ENCODE measurements at regions not wholly inside any gene's neighbourhood (a gene's known extent, or its start where the extent isn't known, plus 50 kb on each side); places are given as distances from the start of the nearest gene placed in this dataset.
"Not testable (repeated sequence)": the region's sequence is repeated elsewhere in the genome, so short reads cannot be mapped to it uniquely, and the experiment has no call there.

GRCh38 chr13:108044954-108045353, 170.4 kb downstream of the LIG4 start:
- no peak overlapping the region for H3K27ac ChIP-seq
- no peaks in the 10 kb centered on the region for H3K36me3 ChIP-seq
- no peaks in the 10 kb centered on the region for H3K4me1 ChIP-seq
- no peak overlapping the region for H3K4me2 ChIP-seq
- H3K4me3 ChIP-seq = no peak overlapping the region
- no peak overlapping the region for H3K9ac ChIP-seq
- no peak for TF ChIP-seq Cebpa-rat (IDR thresholded peaks at IDR 0.05)
- H3K27me3 ChIP-seq = no peaks in the 10 kb centered on the region
- no peaks in the 10 kb centered on the region for H3K9me3 ChIP-seq
- H4K20me1 ChIP-seq = no peaks in the 10 kb centered on the region

DNA sequence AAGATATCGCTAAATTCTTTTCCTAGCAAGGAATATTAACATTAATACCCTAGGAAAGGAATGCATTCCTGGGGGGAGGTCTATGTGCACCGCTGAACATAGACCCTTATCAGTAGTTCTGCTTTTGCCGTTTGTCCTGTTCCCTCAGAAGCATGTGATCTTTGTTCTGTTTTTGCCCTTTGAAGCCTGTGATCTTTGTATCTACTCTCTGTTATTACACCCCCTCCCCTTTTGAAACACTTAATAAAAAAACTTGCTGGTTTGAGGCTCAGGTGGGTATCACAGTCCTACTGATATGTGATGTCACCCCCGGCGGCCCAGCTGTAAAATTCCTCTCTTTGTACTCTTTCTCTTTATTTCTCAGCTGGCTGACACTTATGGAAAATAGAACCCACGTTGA, 172.5 kb downstream of the LIG4 start:
- not testable (repeated sequence) for H3K4me2 ChIP-seq, H4K20me1 ChIP-seq, H3K27me3 ChIP-seq, H3K4me3 ChIP-seq, H3K27ac ChIP-seq, H3K9me3 ChIP-seq, H3K9ac ChIP-seq, H3K36me3 ChIP-seq, H3K4me1 ChIP-seq

GRCh38 chr13:108037348-108037747, 178.0 kb downstream of the LIG4 start:
- Histone ChIP-seq H4K20me1 (no peaks in the 10 kb centered on the region), H3K36me3 (no peaks in the 10 kb centered on the region)
- TF ChIP-seq Cebpa-rat (IDR thresholded peaks at IDR 0.05) = no peak

GRCh38 chr13:108036411-108036932, 178.9 kb downstream of the LIG4 start:
- H3K36me3 ChIP-seq = no peaks in the 10 kb centered on the region
- H3K4me3 ChIP-seq = no peak overlapping the region
- no peaks in the 10 kb centered on the region for H4K20me1 ChIP-seq
- H3K27me3 ChIP-seq = no peaks in the 10 kb centered on the region
- no peaks in the 10 kb centered on the region for H3K9me3 ChIP-seq
- H3K4me1 ChIP-seq = no peaks in the 10 kb centered on the region
- no peak for TF ChIP-seq Cebpa-rat (IDR thresholded peaks at IDR 0.05)
- H3K27ac ChIP-seq = no peak overlapping the region
- H3K9ac ChIP-seq = no peak overlapping the region
- H3K4me2 ChIP-seq = no peak overlapping the region

More at GRCh38 chr13:108037348-108037747, 178.0 kb downstream of the LIG4 start:
- Histone ChIP-seq H3K27me3 (no peaks in the 10 kb centered on the region), H3K4me3 (no peak overlapping the region), H3K4me2 (no peak overlapping the region), H3K4me1 (no peaks in the 10 kb centered on the region), H3K9me3 (no peaks in the 10 kb centered on the region), H3K9ac (no peak overlapping the region), H3K27ac (no peak overlapping the region)

DNA sequence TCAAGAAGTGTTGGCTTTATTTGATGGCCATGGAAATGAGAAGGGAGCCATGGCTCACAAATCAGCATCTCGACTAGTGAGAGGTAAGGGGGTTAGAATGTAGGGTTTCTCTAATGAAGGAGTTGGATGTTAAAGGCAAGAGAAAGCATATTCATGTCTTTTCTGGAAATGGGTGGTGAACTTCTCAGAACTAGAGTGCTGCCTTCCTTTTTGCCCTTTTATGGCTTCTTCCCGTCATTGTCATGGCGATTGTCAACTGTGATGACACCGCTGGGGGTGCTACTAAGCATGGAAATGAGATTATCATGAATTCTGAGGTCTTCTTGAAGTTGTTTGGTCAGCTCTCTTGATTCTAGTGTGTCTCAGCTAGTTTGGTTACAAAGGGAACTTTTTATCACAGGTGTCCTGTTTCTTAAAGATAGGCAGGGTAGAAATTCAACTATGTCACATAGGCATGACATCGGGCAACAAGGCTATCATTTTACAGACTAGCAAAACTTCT, 180.4 kb downstream of the LIG4 start:
- no peaks in the 10 kb centered on the region for H3K9me3 ChIP-seq
- H4K20me1 ChIP-seq = no peaks in the 10 kb centered on the region
- H3K9ac ChIP-seq = no peak overlapping the region
- H3K36me3 ChIP-seq = no peaks in the 10 kb centered on the region
- no peaks in the 10 kb centered on the region for H3K27me3 ChIP-seq
- H3K27ac ChIP-seq = no peak overlapping the region
- H3K4me3 ChIP-seq = no peak overlapping the region
- no peak for TF ChIP-seq Cebpa-rat (IDR thresholded peaks at IDR 0.05)
- H3K4me1 ChIP-seq = no peaks in the 10 kb centered on the region
- no peak overlapping the region for H3K4me2 ChIP-seq

- Histone ChIP-seq H3K4me3 (no peak overlapping the region), H3K4me2 (no peak overlapping the region), H3K27me3 (no peaks in the 10 kb centered on the region), H3K36me3 (no peaks in the 10 kb centered on the region), H3K4me1 (no peaks in the 10 kb centered on the region), H3K9ac (no peak overlapping the region), H4K20me1 (no peaks in the 10 kb centered on the region), H3K9me3 (no peaks in the 10 kb centered on the region), H3K27ac (no peak overlapping the region)
- no peak for TF ChIP-seq Cebpa-rat (IDR thresholded peaks at IDR 0.05)
Measured at GRCh38 chr13:108033800-108034707, 181.3 kb downstream of the LIG4 start.

- Histone ChIP-seq H3K9me3 (no peaks in the 10 kb centered on the region), H4K20me1 (no peaks in the 10 kb centered on the region), H3K9ac (no peak overlapping the region), H3K4me1 (no peaks in the 10 kb centered on the region), H3K27ac (no peak overlapping the region), H3K27me3 (no peaks in the 10 kb centered on the region), H3K36me3 (no peaks in the 10 kb centered on the region), H3K4me3 (no peak overlapping the region), H3K4me2 (no peak overlapping the region)
- TF ChIP-seq Cebpa-rat (IDR thresholded peaks at IDR 0.05) = no peak
Measured at GRCh38 chr13:108031865-108032264, 183.5 kb downstream of the LIG4 start.

DNA sequence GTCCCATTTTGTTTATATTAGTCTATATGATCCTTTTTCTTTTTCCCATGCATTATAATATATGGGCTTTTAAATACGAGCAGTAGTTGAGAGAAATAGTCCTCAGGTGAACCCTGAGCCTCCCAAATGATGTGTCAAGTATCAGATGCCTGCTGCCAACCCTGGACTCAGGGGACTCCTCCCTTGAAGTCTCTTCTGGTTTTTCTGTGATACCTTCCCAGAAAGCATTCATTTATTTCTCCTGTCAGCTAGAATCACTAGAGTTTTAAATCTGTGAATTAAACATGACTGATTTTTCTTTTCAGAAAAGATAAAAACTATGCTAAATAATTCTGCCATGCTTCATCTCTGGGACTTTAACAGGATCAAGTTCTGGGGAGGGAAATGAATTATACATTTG, 184.6 kb downstream of the LIG4 start:
- Histone ChIP-seq H3K9ac (no peak overlapping the region), H3K9me3 (no peaks in the 10 kb centered on the region), H4K20me1 (no peaks in the 10 kb centered on the region), H3K27me3 (no peaks in the 10 kb centered on the region), H3K36me3 (no peaks in the 10 kb centered on the region), H3K27ac (no peak overlapping the region), H3K4me2 (no peak overlapping the region), H3K4me1 (no peaks in the 10 kb centered on the region), H3K4me3 (no peak overlapping the region)
- TF ChIP-seq Cebpa-rat (IDR thresholded peaks at IDR 0.05) = no peak

DNA sequence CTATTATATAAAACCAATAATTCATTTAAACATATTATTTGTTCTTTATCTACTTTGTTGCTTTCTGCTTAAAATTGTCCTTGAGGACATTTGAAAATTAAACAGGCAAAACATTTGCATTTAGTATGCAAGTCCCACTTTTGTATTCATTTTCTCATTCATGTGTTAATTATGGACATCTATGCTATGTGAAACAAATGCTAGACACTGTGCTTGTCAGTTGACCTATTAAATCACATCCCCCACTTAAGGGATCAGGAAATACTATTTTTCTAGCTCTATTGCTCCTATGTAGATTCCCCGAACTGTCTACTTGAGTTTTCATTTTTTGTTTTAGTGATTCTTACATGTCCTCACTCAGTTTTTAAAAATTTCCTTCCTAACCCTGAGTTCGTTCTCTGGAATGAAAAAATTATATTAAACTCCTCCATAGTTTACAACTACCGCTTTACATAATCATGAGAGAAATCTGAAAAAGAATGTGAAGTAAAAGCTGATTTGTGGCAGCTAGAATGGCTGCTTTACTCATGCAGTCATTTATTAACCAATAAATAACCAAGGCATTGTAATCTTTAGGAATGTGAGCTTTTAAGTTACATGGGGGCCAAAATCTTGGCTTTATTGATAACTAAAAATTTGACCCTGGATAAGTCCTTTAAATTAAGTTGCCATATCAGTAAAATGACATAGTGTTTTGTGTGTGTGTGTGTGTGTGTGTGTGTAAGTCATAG, 188.5 kb downstream of the LIG4 start:
- no peaks in the 10 kb centered on the region for H3K4me1 ChIP-seq
- no peak overlapping the region for H3K9ac ChIP-seq
- no peaks in the 10 kb centered on the region for H4K20me1 ChIP-seq
- no peaks in the 10 kb centered on the region for H3K9me3 ChIP-seq
- H3K4me3 ChIP-seq = no peak overlapping the region
- no peak overlapping the region for H3K4me2 ChIP-seq
- no peaks in the 10 kb centered on the region for H3K27me3 ChIP-seq
- H3K27ac ChIP-seq = no peak overlapping the region
- TF ChIP-seq Cebpa-rat (IDR thresholded peaks at IDR 0.05) = no peak
- no peaks in the 10 kb centered on the region for H3K36me3 ChIP-seq

DNA sequence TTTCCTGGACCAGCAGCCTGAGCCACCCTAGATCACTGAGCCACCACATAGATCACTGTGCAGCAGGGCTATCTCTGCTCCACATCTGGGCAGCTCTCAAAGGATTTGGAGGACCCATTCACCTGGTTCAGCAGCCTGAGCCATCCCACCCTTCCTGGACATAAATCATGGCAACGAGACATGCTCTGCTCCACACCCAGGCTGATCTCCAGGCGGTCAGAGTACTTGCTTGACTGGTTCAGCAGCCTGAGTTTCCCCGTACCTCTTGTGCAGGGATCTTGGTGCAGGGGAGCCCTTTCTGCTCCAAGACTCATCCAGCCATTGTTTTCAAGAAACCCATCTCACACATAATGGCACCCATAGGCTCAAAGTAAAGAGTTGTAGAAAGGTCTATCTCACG, 195.3 kb downstream of the LIG4 start:
- TF ChIP-seq Cebpa-rat (IDR thresholded peaks at IDR 0.05) = no peak
- H3K4me2 ChIP-seq = no peak overlapping the region

More for the DNA sequence above, 195.3 kb downstream of the LIG4 start:
- Histone ChIP-seq H3K4me3 (no peak overlapping the region), H4K20me1 (no peaks in the 10 kb centered on the region), H3K36me3 (no peaks in the 10 kb centered on the region), H3K9me3 (peaks cover 17% of the 10 kb centered on the region), H3K27ac (no peak overlapping the region), H3K9ac (no peak overlapping the region), H3K27me3 (no peaks in the 10 kb centered on the region), H3K4me1 (no peaks in the 10 kb centered on the region)
